ENCODE measurements at regions not wholly inside any gene's neighbourhood (a gene's known extent, or its start where the extent isn't known, plus 50 kb on each side); places are given as distances from the start of the nearest gene placed in this dataset.

DNA sequence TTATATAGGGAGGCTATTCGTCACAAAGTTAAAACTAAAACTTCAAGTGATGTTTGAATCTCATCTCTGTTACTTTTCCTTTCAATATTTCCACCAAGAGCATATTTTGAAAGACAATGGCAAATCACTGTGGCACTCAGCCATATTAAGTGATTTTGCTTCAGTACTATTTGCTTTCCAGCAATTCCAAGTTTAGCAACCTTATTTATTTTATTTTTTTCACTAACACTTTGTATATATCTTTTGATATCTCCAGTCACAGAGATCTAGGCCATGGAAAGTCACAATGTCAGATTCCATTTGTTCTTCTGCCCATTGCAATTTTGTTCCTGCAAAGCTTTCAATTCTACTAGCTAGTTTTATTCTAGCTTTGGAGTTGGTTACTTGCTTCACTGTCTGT lies 1514.5 kb upstream of the ADGRL3 start:
- TF ChIP-seq, protein P1, sequence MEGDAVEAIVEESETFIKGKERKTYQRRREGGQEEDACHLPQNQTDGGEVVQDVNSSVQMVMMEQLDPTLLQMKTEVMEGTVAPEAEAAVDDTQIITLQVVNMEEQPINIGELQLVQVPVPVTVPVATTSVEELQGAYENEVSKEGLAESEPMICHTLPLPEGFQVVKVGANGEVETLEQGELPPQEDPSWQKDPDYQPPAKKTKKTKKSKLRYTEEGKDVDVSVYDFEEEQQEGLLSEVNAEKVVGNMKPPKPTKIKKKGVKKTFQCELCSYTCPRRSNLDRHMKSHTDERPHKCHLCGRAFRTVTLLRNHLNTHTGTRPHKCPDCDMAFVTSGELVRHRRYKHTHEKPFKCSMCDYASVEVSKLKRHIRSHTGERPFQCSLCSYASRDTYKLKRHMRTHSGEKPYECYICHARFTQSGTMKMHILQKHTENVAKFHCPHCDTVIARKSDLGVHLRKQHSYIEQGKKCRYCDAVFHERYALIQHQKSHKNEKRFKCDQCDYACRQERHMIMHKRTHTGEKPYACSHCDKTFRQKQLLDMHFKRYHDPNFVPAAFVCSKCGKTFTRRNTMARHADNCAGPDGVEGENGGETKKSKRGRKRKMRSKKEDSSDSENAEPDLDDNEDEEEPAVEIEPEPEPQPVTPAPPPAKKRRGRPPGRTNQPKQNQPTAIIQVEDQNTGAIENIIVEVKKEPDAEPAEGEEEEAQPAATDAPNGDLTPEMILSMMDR (IDR thresholded peaks at IDR 0.05; ENCODE audit: partially characterized antibody, unreplicated experiment) = no peak
- no peak overlapping the region for H3K27ac Mint-ChIP-seq (ENCODE audit: unreplicated experiment)

DNA sequence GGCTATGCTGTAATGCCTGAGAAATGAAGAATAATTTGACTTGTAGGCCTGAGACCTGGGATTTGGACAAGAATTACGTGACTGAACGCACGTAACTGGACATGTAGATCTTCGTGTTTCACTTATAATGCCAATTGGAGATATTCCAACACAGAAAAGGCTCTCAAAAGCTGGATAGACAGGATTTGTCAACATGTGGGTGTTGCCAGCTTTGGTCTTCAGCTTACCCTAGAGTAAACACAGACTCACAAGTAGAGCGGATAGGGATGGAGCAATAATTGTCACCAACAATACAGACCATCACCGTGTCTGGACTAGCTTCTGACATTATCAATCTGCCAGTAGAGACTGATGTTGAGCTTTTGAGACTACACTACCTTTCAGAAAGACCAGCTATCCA lies 1511.0 kb upstream of the ADGRL3 start:
- no peak overlapping the region for H3K4me3 Mint-ChIP-seq (ENCODE audit: unreplicated experiment)
- H3K27me3 Mint-ChIP-seq (ENCODE audit: unreplicated experiment) = no peaks in the 10 kb centered on the region
- no peak for DNase-seq
- H3K4me1 Mint-ChIP-seq (ENCODE audit: low read depth, unreplicated experiment) = no peaks in the 10 kb centered on the region
- no peaks in the 10 kb centered on the region for H3K36me3 Mint-ChIP-seq (ENCODE audit: unreplicated experiment)
- H3K9me3 Mint-ChIP-seq (ENCODE audit: unreplicated experiment) = no peaks in the 10 kb centered on the region
- TF ChIP-seq, protein P1 (IDR thresholded peaks at IDR 0.05; ENCODE audit: partially characterized antibody, unreplicated experiment) = no peak
- H3K27ac Mint-ChIP-seq (ENCODE audit: unreplicated experiment) = no peak overlapping the region

More for the DNA sequence above, 1514.5 kb upstream of the ADGRL3 start:
- no peaks in the 10 kb centered on the region for H3K27me3 Mint-ChIP-seq (ENCODE audit: unreplicated experiment)
- H3K36me3 Mint-ChIP-seq (ENCODE audit: unreplicated experiment) = no peaks in the 10 kb centered on the region
- H3K4me1 Mint-ChIP-seq (ENCODE audit: low read depth, unreplicated experiment) = no peaks in the 10 kb centered on the region
- no peaks in the 10 kb centered on the region for H3K9me3 Mint-ChIP-seq (ENCODE audit: unreplicated experiment)
- DNase-seq = no peak
- no peak overlapping the region for H3K4me3 Mint-ChIP-seq (ENCODE audit: unreplicated experiment)

DNA sequence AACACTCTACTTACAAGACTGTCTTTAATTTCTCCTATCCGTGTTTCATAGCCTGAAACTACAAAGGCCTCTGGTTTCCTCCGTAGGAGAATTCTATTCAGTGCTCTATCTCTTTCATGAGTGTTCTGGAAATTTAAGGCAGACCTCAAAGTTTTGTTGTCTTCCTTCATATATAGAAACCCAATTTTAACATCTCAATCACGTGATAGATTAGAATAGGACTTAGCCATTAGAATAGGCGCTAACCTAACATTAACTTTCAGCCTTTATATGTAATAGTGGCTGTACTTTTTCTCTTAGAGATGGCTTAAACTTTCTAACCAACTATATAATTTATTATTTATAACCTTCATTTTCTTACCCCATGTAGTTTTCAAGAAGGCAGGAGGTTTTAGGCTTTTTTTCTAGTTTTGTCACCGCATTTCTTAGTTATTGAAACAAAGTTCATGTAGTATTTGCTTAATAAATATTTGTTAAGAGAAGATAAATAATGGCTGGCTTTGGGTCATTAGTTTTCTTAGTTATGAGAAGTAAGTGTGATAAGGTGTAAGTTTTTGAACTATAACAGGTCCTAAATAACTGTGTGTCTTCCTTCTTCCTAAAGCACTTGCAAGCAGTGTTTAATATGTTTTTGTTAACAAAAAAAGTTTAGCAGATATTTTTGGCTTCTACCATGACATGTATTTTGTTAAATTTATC lies 1504.6 kb upstream of the ADGRL3 start:
- H3K36me3 Mint-ChIP-seq (ENCODE audit: unreplicated experiment) = no peaks in the 10 kb centered on the region
- H3K27ac Mint-ChIP-seq (ENCODE audit: unreplicated experiment) = no peak overlapping the region
- no peak for DNase-seq
- no peaks in the 10 kb centered on the region for H3K9me3 Mint-ChIP-seq (ENCODE audit: unreplicated experiment)
- H3K4me1 Mint-ChIP-seq (ENCODE audit: low read depth, unreplicated experiment) = no peaks in the 10 kb centered on the region
- H3K27me3 Mint-ChIP-seq (ENCODE audit: unreplicated experiment) = no peaks in the 10 kb centered on the region
- no peak overlapping the region for H3K4me3 Mint-ChIP-seq (ENCODE audit: unreplicated experiment)
- TF ChIP-seq, protein P1 (IDR thresholded peaks at IDR 0.05; ENCODE audit: partially characterized antibody, unreplicated experiment) = no peak

DNA sequence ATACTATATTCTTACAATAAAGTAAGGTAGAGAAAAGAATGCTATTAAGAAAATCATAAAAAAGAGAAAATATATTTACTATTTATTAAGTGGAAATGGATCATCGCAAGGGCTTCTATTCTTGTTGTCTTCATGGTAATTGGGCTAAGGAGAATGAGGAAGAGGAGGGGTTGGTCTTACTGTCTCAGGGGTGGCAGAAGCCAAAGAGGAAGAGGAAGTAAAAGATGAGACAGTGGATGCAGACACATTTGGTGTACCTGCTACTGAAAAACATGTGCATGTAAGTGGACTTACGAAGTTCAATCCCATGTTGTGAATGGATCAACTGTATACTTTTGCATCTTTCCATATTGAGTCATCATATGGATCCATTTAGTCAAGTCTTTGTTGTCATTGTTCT lies 1502.1 kb upstream of the ADGRL3 start:
- TF ChIP-seq, protein P1 (IDR thresholded peaks at IDR 0.05; ENCODE audit: partially characterized antibody, unreplicated experiment) = no peak
- H3K36me3 Mint-ChIP-seq (ENCODE audit: unreplicated experiment) = no peaks in the 10 kb centered on the region
- H3K27ac Mint-ChIP-seq (ENCODE audit: unreplicated experiment) = no peak overlapping the region
- H3K9me3 Mint-ChIP-seq (ENCODE audit: unreplicated experiment) = no peaks in the 10 kb centered on the region
- peaks cover 1% of the 10 kb centered on the region for H3K27me3 Mint-ChIP-seq (ENCODE audit: unreplicated experiment)
- no peaks in the 10 kb centered on the region for H3K4me1 Mint-ChIP-seq (ENCODE audit: low read depth, unreplicated experiment)
- no peak overlapping the region for H3K4me3 Mint-ChIP-seq (ENCODE audit: unreplicated experiment)
- no peak for DNase-seq

DNA sequence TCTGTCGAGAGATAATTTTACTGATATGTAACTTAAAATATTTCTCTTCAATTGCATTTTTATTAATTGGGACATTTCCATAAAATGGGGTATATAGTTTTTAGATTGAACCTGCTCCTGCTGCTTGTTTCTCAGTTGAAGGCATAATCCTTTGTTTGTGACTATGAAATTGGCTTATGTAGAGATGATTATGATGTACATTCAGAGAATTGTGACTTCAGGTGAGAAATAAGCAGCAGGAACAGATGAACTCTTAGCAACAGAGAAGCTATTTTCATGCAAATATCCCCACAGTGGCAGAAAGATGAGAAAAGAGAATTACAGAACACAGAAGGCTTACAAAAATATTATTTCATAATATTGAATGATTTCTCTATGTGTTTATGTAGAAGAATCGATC lies 1499.5 kb upstream of the ADGRL3 start:
- H3K4me3 Mint-ChIP-seq (ENCODE audit: unreplicated experiment) = no peak overlapping the region
- DNase-seq = no peak
- H3K9me3 Mint-ChIP-seq (ENCODE audit: unreplicated experiment) = no peaks in the 10 kb centered on the region
- H3K27ac Mint-ChIP-seq (ENCODE audit: unreplicated experiment) = no peak overlapping the region
- no peaks in the 10 kb centered on the region for H3K4me1 Mint-ChIP-seq (ENCODE audit: low read depth, unreplicated experiment)
- no peaks in the 10 kb centered on the region for H3K36me3 Mint-ChIP-seq (ENCODE audit: unreplicated experiment)
- TF ChIP-seq, protein P1 (IDR thresholded peaks at IDR 0.05; ENCODE audit: partially characterized antibody, unreplicated experiment) = no peak
- peaks cover 3% of the 10 kb centered on the region for H3K27me3 Mint-ChIP-seq (ENCODE audit: unreplicated experiment)
